GM12873 (cell line): ENCODE measurements at regions not wholly inside any gene's neighbourhood (a gene's known extent, or its start where the extent isn't known, plus 50 kb on each side); places are given as distances from the start of the nearest gene placed in this dataset.

Source experiments
- CTCF ChIP-seq: IDR thresholded peaks from 2 replicates; pipeline ENCODE4 v1.5.1; 2012; ENCODE audit warnings: low read depth, mild to moderate bottlenecking, moderate library complexity, low read length, control low read depth; ENCODE audit not compliant: insufficient read depth; ENCODE audit errors: missing control alignments

DNA sequence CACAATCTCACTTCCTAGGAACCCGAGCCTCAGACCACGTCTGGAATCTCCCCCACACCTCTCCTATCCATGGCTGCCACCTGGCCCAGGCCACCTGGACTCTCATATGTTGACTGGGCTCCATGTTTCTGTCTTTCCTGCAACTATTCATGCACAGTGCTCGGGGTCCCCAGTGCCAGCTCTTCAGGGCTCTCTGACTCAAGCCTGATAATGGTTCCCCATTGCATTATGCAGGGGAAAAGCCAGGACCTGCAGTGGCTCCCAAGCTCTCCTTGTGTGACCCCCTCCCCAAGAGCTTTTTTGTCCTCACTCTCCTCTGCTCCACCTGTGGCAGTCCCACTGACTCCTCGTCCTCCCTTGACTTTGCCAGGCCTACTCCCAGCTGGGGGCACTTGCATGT, 417.6 kb downstream of the NPHP4 start:
- no peak for TF ChIP-seq CTCF

DNA sequence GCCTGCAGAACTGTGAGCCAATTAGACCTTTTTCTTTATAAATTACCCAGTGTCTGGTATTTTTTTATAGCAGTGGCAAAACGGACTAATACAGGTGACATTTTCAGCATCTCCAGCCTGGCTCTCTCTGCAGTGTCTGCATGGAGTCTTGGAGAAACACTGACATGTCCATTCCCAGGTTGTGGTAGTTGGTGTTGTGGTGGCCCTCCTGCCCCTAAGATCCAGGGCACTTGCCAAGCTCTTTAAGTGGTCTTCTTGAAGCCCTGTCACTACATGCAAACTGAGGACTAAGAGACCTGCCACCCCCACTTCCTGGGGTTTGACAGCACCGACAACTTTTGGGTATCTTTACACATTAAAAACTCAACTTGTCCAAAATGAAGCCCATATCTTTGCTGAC, 419.4 kb downstream of the NPHP4 start:
- no peak for TF ChIP-seq CTCF

- no peak for TF ChIP-seq CTCF
Measured at GRCh38 chr1:5571861-5572401, 420.3 kb downstream of the NPHP4 start.

GRCh38 chr1:5571438-5571837, 420.8 kb downstream of the NPHP4 start:
- TF ChIP-seq CTCF, result no peak

- TF ChIP-seq CTCF, result no peak
Measured at GRCh38 chr1:5570931-5571330, 421.3 kb downstream of the NPHP4 start.

DNA sequence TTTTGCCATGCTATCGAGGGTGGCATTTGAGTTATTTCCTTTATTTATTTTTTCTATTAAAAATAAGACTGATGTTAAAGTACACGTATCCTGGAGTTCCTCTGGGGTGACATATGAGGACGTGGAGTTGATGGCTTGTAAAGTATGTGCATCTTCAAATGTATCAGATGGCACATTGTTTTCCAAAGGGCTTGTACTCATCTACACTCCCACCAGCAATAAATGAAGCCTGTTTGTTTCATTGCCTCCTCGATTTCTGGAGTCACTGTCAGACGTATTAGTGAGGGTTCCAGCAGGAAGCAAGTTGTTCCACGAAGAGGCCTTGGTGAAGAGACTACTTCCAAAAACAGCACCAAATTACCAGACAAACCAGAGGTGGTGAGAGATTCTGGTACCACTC, 423.9 kb downstream of the NPHP4 start:
- no peak for TF ChIP-seq CTCF

- TF ChIP-seq CTCF, result no peak
Measured at GRCh38 chr1:5567839-5568238, 424.4 kb downstream of the NPHP4 start.
